RWPE1 (cell line): ENCODE measurements at regions not wholly inside any gene's neighbourhood (a gene's known extent, or its start where the extent isn't known, plus 50 kb on each side); places are given as distances from the start of the nearest gene placed in this dataset.

Experiments used
- CTCF ChIA-PET: fragments of 350-600 bp; sonication (Branson Sonifier 250); formaldehyde crosslinking; extraction: SDS; loops from one replicate; lab custom pipeline; 2021; lab: Yijun Ruan, JAX
- POLR2A ChIA-PET: fragments of 400-600 bp; formaldehyde crosslinking; extraction: SDS; loops from one replicate; lab custom pipeline; 2020; ENCODE audit warnings: antibody characterized with exemption; ENCODE audit not compliant: low non-redundant PET; lab: Yijun Ruan, JAX
- DNase-seq: peaks from one replicate; pipeline ENCODE4 v3.0.0; 2012; ENCODE audit warnings: low spot score
- H3K27ac ChIP-seq: fragments of 450-650 bp; 2 replicates; pipeline ENCODE4 v1.5.1; 2017
- CTCF ChIP-seq: fragments of 450-650 bp; conservative IDR thresholded peaks from 2 replicates; pipeline ENCODE4 v1.5.1; 2017; ENCODE audit warnings: low read depth, mild to moderate bottlenecking

GRCh38 chr11:82105331-82105998, 628.2 kb downstream of the FAM181B start:
- ChIA-PET CTCF (interaction anchor here (1.3 kb wide), 1 partner anchor 590 kb away, joined by 4 read pairs; no protein-coding TSS in a partner anchor), POLR2A (no interaction called here)
- TF ChIP-seq CTCF: no peak
- DNase-seq: no peak
- no peak overlapping the region for H3K27ac ChIP-seq

- DNase-seq: no peak
- no peak for TF ChIP-seq CTCF
- H3K27ac ChIP-seq: no peak overlapping the region
- ChIA-PET CTCF (no interaction called here), POLR2A (no interaction called here)
These were observed 640.8 kb downstream of the FAM181B start for GRCh38 chr11:82092904-82093303.

- ChIA-PET POLR2A (no interaction called here), CTCF (no interaction called here)
- TF ChIP-seq CTCF: no peak
- no peak for DNase-seq
- no peak overlapping the region for H3K27ac ChIP-seq
These were observed 644.2 kb downstream of the FAM181B start for GRCh38 chr11:82089426-82089825.

- no peak overlapping the region for H3K27ac ChIP-seq
- DNase-seq: no peak
- ChIA-PET POLR2A (no interaction called here), CTCF (no interaction called here)
- no peak for TF ChIP-seq CTCF
These were observed 648.2 kb downstream of the FAM181B start for GRCh38 chr11:82085493-82085892.

- H3K27ac ChIP-seq: no peak overlapping the region
- ChIA-PET POLR2A (no interaction called here), CTCF (interaction anchor here (0.5 kb wide), 1 partner anchor 27 kb away, joined by 3 read pairs; no protein-coding TSS in a partner anchor)
- TF ChIP-seq CTCF: no peak
- DNase-seq: no peak
These were observed 650.7 kb downstream of the FAM181B start for GRCh38 chr11:82082976-82083375.

- ChIA-PET CTCF (no interaction called here), POLR2A (no interaction called here)
- DNase-seq: no peak
- TF ChIP-seq CTCF: no peak
- no peak overlapping the region for H3K27ac ChIP-seq
These were observed 653.5 kb downstream of the FAM181B start for GRCh38 chr11:82080160-82080559.
